ENCODE measurements at regions not wholly inside any gene's neighbourhood (a gene's known extent, or its start where the extent isn't known, plus 50 kb on each side); places are given as distances from the start of the nearest gene placed in this dataset.

DNA sequence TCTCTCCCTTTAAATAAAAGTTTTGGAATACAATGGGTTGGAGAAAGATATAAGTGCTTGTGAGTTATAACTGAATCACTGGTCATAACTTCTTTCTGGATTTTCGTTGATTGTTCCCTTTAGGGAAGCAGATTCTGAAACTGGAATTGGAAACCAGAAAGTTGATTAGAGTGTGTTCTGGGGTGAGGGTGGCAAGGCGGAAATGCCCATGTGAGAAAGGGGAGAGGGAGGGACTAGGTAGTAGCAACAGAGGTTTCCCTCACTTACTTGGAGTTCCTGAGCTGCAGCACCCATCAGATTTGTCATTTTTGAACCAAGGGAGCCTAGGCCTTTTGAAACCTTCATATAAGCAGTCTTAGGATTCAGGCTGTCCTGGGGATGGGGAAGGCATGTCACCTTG lies 453.4 kb downstream of the KCNJ3 start:
- intact Hi-C loops (cut with DNase I) = no loop called here
- H3K27me3 ChIP-seq = no peaks in the 10 kb centered on the region
- no peak overlapping the region for H3K9ac ChIP-seq (ENCODE audit: low read depth in 2 of 2, low read length in 2 of 2)
- no peak overlapping the region for H3K4me3 ChIP-seq
- H3K9me3 ChIP-seq = no peaks in the 10 kb centered on the region
- TF ChIP-seq, protein P1, sequence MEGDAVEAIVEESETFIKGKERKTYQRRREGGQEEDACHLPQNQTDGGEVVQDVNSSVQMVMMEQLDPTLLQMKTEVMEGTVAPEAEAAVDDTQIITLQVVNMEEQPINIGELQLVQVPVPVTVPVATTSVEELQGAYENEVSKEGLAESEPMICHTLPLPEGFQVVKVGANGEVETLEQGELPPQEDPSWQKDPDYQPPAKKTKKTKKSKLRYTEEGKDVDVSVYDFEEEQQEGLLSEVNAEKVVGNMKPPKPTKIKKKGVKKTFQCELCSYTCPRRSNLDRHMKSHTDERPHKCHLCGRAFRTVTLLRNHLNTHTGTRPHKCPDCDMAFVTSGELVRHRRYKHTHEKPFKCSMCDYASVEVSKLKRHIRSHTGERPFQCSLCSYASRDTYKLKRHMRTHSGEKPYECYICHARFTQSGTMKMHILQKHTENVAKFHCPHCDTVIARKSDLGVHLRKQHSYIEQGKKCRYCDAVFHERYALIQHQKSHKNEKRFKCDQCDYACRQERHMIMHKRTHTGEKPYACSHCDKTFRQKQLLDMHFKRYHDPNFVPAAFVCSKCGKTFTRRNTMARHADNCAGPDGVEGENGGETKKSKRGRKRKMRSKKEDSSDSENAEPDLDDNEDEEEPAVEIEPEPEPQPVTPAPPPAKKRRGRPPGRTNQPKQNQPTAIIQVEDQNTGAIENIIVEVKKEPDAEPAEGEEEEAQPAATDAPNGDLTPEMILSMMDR (IDR thresholded peaks at IDR 0.05) = no peak
- H3K36me3 ChIP-seq = no peaks in the 10 kb centered on the region
- H3K27ac ChIP-seq = no peak overlapping the region
- no peaks in the 10 kb centered on the region for H3K4me1 ChIP-seq
- DNase-seq = no peak

DNA sequence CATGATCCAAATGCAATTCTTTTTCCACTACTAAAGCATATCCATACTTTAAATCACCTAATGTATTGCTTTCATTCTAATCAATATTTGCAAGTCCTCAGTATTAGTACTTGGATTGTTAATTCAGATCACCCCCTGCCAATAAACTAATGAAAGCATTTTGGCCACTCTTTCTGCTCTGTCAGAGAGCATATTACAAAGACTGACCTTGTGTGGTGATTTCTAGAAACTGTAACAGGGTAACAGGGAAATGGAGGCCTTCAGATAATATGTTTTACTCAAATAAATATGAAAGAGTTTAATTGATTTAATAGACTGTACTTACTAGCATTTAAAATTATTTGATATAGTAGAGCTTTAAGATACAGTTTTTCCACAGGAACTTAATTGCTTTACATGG lies 453.0 kb downstream of the KCNJ3 start:
- no peak for DNase-seq
- H3K4me1 ChIP-seq = no peaks in the 10 kb centered on the region
- no peaks in the 10 kb centered on the region for H3K36me3 ChIP-seq
- intact Hi-C loops (cut with DNase I) = no loop called here
- TF ChIP-seq, protein P1 (IDR thresholded peaks at IDR 0.05) = no peak
- no peaks in the 10 kb centered on the region for H3K27me3 ChIP-seq
- no peak overlapping the region for H3K9ac ChIP-seq (ENCODE audit: low read depth in 2 of 2, low read length in 2 of 2)
- no peak overlapping the region for H3K4me3 ChIP-seq
- no peak overlapping the region for H3K27ac ChIP-seq
- H3K9me3 ChIP-seq = no peaks in the 10 kb centered on the region

DNA sequence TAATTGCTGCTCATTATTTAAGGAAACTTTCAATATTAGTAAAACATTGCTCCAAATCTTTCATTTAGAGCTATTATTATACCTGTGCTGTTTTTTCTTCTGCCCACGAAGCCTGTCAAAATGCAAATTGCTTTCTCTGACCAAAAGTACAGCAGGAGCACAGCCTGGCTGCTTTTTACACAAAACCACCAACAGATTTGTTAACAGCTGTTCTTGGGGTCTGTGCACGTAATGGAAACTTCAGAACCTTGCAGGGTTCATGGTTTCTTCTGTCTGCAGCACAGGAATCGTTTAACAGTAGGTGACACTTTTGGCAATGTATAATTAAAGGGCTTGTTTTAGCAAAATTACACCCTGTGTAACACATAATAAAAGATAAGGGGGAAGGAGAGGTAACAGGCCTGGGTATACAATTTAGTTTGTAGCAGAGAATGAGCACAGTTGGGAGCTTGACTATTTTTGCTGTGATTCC lies 447.3 kb downstream of the KCNJ3 start:
- H3K27ac ChIP-seq = no peak overlapping the region
- intact Hi-C loops (cut with DNase I) = no loop called here
- no peak overlapping the region for H3K4me3 ChIP-seq
- H3K9ac ChIP-seq (ENCODE audit: low read depth in 2 of 2, low read length in 2 of 2) = no peak overlapping the region
- DNase-seq = no peak
- no peaks in the 10 kb centered on the region for H3K4me1 ChIP-seq
- H3K9me3 ChIP-seq = no peaks in the 10 kb centered on the region
- H3K36me3 ChIP-seq = no peaks in the 10 kb centered on the region
- TF ChIP-seq, protein P1 (IDR thresholded peaks at IDR 0.05) = no peak
- H3K27me3 ChIP-seq = no peaks in the 10 kb centered on the region

DNA sequence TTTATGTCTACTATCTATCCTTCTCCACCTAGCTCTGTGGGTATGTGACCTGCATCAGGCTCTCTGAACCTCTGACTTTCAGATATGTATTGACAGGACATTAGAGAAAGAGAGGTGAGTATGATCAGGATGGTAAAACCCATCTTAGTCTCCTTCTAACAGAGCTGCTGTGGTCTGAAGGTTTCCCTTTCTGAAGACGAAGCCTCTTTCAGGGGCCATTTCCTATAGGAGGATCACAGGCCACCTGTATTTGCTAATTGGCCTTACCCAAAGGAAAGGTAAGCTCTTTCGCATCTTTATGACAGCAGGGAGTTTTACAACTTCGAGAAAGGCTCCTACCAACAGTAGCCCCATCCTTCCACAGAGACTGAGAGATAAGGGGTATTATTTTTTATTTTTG lies 442.9 kb downstream of the KCNJ3 start:
- intact Hi-C loops (cut with DNase I) = no loop called here
- no peaks in the 10 kb centered on the region for H3K9me3 ChIP-seq
- DNase-seq = no peak
- no peaks in the 10 kb centered on the region for H3K27me3 ChIP-seq
- TF ChIP-seq, protein P1 (IDR thresholded peaks at IDR 0.05) = no peak
- no peak overlapping the region for H3K9ac ChIP-seq (ENCODE audit: low read depth in 2 of 2, low read length in 2 of 2)
- no peak overlapping the region for H3K27ac ChIP-seq
- no peaks in the 10 kb centered on the region for H3K36me3 ChIP-seq
- no peaks in the 10 kb centered on the region for H3K4me1 ChIP-seq
- no peak overlapping the region for H3K4me3 ChIP-seq

DNA sequence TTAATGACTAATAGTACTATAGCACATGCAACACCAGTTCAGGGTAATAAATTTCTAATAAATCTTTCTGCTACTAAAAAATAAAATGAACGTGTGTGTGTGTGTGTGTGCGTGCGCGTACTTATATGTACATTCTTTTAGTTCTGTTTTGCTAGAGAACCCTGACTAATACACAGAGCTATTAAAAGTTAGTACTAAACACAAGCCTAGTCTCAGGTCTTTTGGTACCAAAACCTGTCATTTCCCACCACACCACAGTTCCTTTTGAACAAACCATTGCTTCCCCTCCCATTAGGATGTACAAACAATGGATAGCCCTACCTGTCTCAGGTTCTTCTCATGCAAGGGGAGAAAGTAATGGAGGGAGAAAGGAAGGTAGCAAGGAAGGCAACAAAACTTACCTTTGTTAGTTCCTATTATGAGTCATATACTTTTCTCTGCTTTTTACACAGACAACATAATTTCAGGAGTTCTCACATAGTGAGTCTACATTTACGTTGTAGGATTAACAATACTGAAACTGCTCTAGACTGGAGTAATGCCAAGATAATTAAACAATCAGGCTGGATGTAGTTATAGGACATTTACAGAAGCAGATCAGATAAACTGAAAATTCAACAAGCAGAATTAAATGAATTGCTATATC lies 427.2 kb downstream of the KCNJ3 start:
- intact Hi-C loops (cut with DNase I) = no loop called here

More for the DNA sequence above, 427.2 kb downstream of the KCNJ3 start:
- H3K9me3 ChIP-seq = no peaks in the 10 kb centered on the region
- no peak for DNase-seq
- no peaks in the 10 kb centered on the region for H3K36me3 ChIP-seq
- H3K4me1 ChIP-seq = no peaks in the 10 kb centered on the region
- no peak overlapping the region for H3K27ac ChIP-seq
- H3K9ac ChIP-seq (ENCODE audit: low read depth in 2 of 2, low read length in 2 of 2) = no peak overlapping the region
- H3K27me3 ChIP-seq = no peaks in the 10 kb centered on the region
- no peak overlapping the region for H3K4me3 ChIP-seq
- TF ChIP-seq, protein P1 (IDR thresholded peaks at IDR 0.05) = no peak
